K562 (cell line): ENCODE measurements at regions not wholly inside any gene's neighbourhood (a gene's known extent, or its start where the extent isn't known, plus 50 kb on each side); places are given as distances from the start of the nearest gene placed in this dataset.

Source experiments
- ATAC-seq: fragments of 200-7000 bp; cut with Tn5 transposase; 3 replicates; pipeline ENCODE4 v1.9.1; 2020; ENCODE audit warnings: moderate library complexity
- BruUV-seq: library from RNA; stranded (reverse); fragments of 400-500 nt; replicated peaks from 2 replicates; lab custom pipeline; 2021; lab: Mats Ljungman, UMichigan
- CTCF ChIA-PET: fragments of 300-600 bp; formaldehyde crosslinking; extraction: SDS; loops from one replicate; lab custom pipeline; 2021; ENCODE audit warnings: low intra/inter-chr PET ratio; lab: Yijun Ruan, JAX
- POLR2A ChIA-PET: fragments of 300-600, 350-650 bp; sonication (Branson Sonifier 250); formaldehyde crosslinking; extraction: SDS; loops from one replicate; lab custom pipeline; 2021; ENCODE audit warnings: antibody characterized with exemption, inconsistent platforms; lab: Yijun Ruan, JAX
- DNase-seq, 4 experiments: peaks; one replicate each; pipeline versions ENCODE4 v3.0.0 to v3.0.0-alpha.2; 2011 to 2018; ENCODE audit warnings: low spot score in 3 of 4, mixed read lengths in 3 of 4; ENCODE audit errors: extremely low read depth in 1 of 4
- FAIRE-seq: peaks from 2 replicates; lab custom pipeline; 2011; peaks lifted over from hg19 to GRCh38; lab: Jason Lieb, UNC
- H2AFZ ChIP-seq: 2 replicates; pipeline ENCODE4 v1.6.0; 2011; ENCODE audit warnings: low read depth, low read length, control low read depth, inconsistent platforms
- H3K27ac ChIP-seq: fragments of 200-600 bp; 3 replicates; pipeline ENCODE4 v1.8.0; 2011; ENCODE audit warnings: low read depth, mild to moderate bottlenecking, control low read depth, inconsistent platforms, low read length, moderate library complexity, mixed read lengths; ENCODE audit errors: extremely low read depth
- H3K27me3 ChIP-seq, 2 experiments: fragments of 300-600 bp in 1 of 2; 2 replicates in 1 of 2; 3 replicates in 1 of 2; pipeline versions ENCODE4 v1.6.0 to v1.8.0; 2011; ENCODE audit warnings: inconsistent platforms in 2 of 2, low read length in 2 of 2, mild to moderate bottlenecking in 1 of 2, mixed read lengths in 1 of 2, moderate library complexity in 1 of 2; ENCODE audit not compliant: control insufficient read depth in 2 of 2, insufficient read depth in 2 of 2
- H3K36me3 ChIP-seq: fragments of 300-600 bp; 3 replicates; pipeline ENCODE4 v1.8.0; 2011; ENCODE audit warnings: mild to moderate bottlenecking, low read length, inconsistent platforms; ENCODE audit not compliant: control insufficient read depth, insufficient read depth
- H3K4me1 ChIP-seq, 2 experiments: fragments of 200-600 bp in 1 of 2; replicated peaks in 1 of 2; 2 replicates in 1 of 2; 3 replicates in 1 of 2; pipeline versions ENCODE4 v1.5.1 to v1.8.0; 2011; ENCODE audit warnings: inconsistent platforms in 2 of 2, low read length in 2 of 2, mild to moderate bottlenecking in 1 of 2, mixed read lengths in 1 of 2, moderate library complexity in 1 of 2; ENCODE audit not compliant: control insufficient read depth in 2 of 2, insufficient read depth in 2 of 2
- H3K4me2 ChIP-seq: 2 replicates; pipeline ENCODE4 v1.6.1; 2011; ENCODE audit warnings: low read length, control low read depth, inconsistent platforms, mixed read lengths; ENCODE audit not compliant: insufficient read depth
- H3K4me3 ChIP-seq: fragments of 200-600 bp; sonication (generic), shearing (Covaris generic); 2 replicates; pipeline ENCODE4 v1.5.1; 2016; ENCODE audit warnings: control low read depth, inconsistent platforms
- H3K79me2 ChIP-seq: fragments of 200-600 bp; 3 replicates; pipeline ENCODE4 v1.8.0; 2011; ENCODE audit warnings: low read length, inconsistent platforms; ENCODE audit not compliant: control insufficient read depth, insufficient read depth
- H3K9ac ChIP-seq, 2 experiments: 2 replicates each; pipeline versions ENCODE4 v1.6.0 to v1.6.1; 2011; ENCODE audit warnings: low read depth in 2 of 2, low read length in 2 of 2, control low read depth in 1 of 2, inconsistent platforms in 1 of 2, mild to moderate bottlenecking in 1 of 2, mixed read lengths in 1 of 2; ENCODE audit not compliant: insufficient read depth in 1 of 2
- H3K9me1 ChIP-seq: one replicate; pipeline ENCODE4 v1.6.0; 2011; ENCODE audit warnings: inconsistent platforms, mild to moderate bottlenecking, low read length, moderate library complexity; ENCODE audit not compliant: control insufficient read depth, insufficient read depth
- H3K9me3 ChIP-seq: replicated peaks from 2 replicates; pipeline ENCODE4 v1.5.1; 2011; ENCODE audit warnings: low read depth, low read length, inconsistent platforms; ENCODE audit not compliant: control insufficient read depth, insufficient read depth
- H4K20me1 ChIP-seq: replicated peaks from 2 replicates; pipeline ENCODE4 v1.6.1; 2011; ENCODE audit warnings: low read length, inconsistent platforms, mixed read lengths; ENCODE audit not compliant: control insufficient read depth, insufficient read depth
- ARID1B ChIP-seq: fragments of 450-650 bp; IDR thresholded peaks from 2 replicates; pipeline ENCODE4 v1.6.1; 2016; ENCODE audit warnings: antibody characterized with exemption, mild to moderate bottlenecking, inconsistent platforms
- CHCHD3 ChIP-seq: fragments of 250-450 bp; sonication (Bioruptor Pico); IDR thresholded peaks from 2 replicates; pipeline ENCODE4 v2.1.2; 2022; ENCODE audit warnings: mild to moderate bottlenecking
- FOXA1 ChIP-seq: fragments of 450-650 bp; IDR thresholded peaks from 2 replicates; pipeline ENCODE4 v1.6.1; 2016; ENCODE audit warnings: mild to moderate bottlenecking, borderline replicate concordance
- MAZ ChIP-seq, 2 experiments: fragments of 450-650 bp in 1 of 2; sonication (generic) in 1 of 2; formaldehyde crosslinking; IDR thresholded peaks in 1 of 2; conservative IDR thresholded peaks in 1 of 2; 2 replicates each; pipeline versions ENCODE4 v1.4.0 to v1.5.0; 2020; ENCODE audit warnings: mild to moderate bottlenecking in 1 of 2, missing genetic modification reagents in 1 of 2
- PHTF2 ChIP-seq: fragments of 250-450 bp; sonication (Bioruptor Pico); IDR thresholded peaks from 2 replicates; pipeline ENCODE4 v1.5.0; 2021; ENCODE audit warnings: mild to moderate bottlenecking
- RBM22 ChIP-seq: fragments of 200-400 bp; formaldehyde crosslinking; IDR thresholded peaks from 2 replicates; pipeline ENCODE4 v1.6.1; 2018; ENCODE audit warnings: low read length, low read depth; ENCODE audit not compliant: poor library complexity, severe bottlenecking
- ZNF232 ChIP-seq: sonication (generic); formaldehyde crosslinking; IDR thresholded peaks from 2 replicates; pipeline ENCODE4 v1.8.0; 2022; ENCODE audit warnings: mild to moderate bottlenecking, missing genetic modification reagents
- WGBS: fragments of 100-300 bp; shearing (Covaris generic); methylation state at CpG from one replicate; pipeline ENCODE4 v1.1.6; 2016; ENCODE audit warnings: low coverage, mixed read lengths; ENCODE audit not compliant: insufficient coverage; ENCODE audit errors: missing lambda C conversion rate; 5-methylcytosine and 5-hydroxymethylcytosine counted together
- in situ Hi-C: fragments of 300-500 bp; cut with MboI; formaldehyde crosslinking; loops from 4 replicates; pipeline ENCODE4 v1.15.0; 2018; ENCODE audit warnings: inconsistent platforms, mixed read lengths
- intact Hi-C: fragments of 100-400 bp; cut with micrococcal nuclease; formaldehyde crosslinking; loops from 2 replicates; pipeline ENCODE4 v1.14.2; 2022
- TF ChIP-seq, protein P1 (sequence below): IDR thresholded peaks from 3 replicates; pipeline ENCODE4 v1.6.1; 2011; ENCODE audit warnings: borderline replicate concordance, mild to moderate bottlenecking, moderate library complexity; ENCODE audit not compliant: insufficient read length; ENCODE audit errors: extremely low read depth
- TF ChIP-seq, protein P2 (sequence below): fragments of 250-450 bp; sonication (Bioruptor Pico); IDR thresholded peaks from 2 replicates; pipeline ENCODE4 v1.4.0; 2020; ENCODE audit warnings: mild to moderate bottlenecking
- TF ChIP-seq, protein P3 (sequence below): sonication (generic); formaldehyde crosslinking; IDR thresholded peaks from 2 replicates; pipeline ENCODE4 v1.8.1; 2023; ENCODE audit warnings: mild to moderate bottlenecking, missing genetic modification reagents
- TF ChIP-seq, protein P4 (sequence below): sonication (generic); formaldehyde crosslinking; IDR thresholded peaks from 2 replicates; pipeline ENCODE4 v1.8.1; 2022; ENCODE audit warnings: missing genetic modification reagents
- TF ChIP-seq, protein P5 (sequence below): fragments of 200-400 bp; formaldehyde crosslinking; IDR thresholded peaks from 2 replicates; pipeline ENCODE4 v1.6.1; 2017; ENCODE audit warnings: mild to moderate bottlenecking, low read depth, low read length, moderate library complexity

DNA sequence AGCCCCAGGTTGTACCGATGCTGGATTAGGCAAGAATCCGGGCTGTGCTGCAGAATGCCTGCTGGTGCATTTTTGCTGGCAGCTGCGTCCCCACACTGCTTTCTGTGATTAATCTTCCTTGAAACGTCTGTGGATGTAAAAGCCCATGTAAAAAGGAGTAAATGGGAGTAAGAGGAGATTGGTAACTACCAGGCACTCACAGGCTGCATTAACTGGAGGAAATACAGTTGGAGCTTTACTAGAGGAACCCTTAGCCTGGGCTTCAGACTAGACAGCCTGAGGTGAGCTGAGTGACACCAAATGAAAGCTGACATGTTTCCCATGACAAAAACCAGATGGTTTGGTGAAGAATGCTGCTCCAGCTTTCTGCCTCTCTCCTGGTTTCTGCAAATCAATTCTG is 190.4 kb upstream of the GAS1 start:
- Histone ChIP-seq H3K9ac (no peak overlapping the region), H2AFZ (no peak overlapping the region), H4K20me1 (no peaks in the 10 kb centered on the region), H3K27ac (no peak overlapping the region), H3K27me3 (peaks cover 2 to 7% of the 10 kb centered on the region in 2 experiments; a peak in 3 of 5 replicates), H3K79me2 (no peaks in the 10 kb centered on the region), H3K4me3 (no peak overlapping the region), H3K4me2 (no peak overlapping the region), H3K4me1 (no peaks in the 10 kb centered on the region), H3K9me3 (no peaks in the 10 kb centered on the region), H3K9me1 (no peaks in the 10 kb centered on the region), H3K36me3 (no peaks in the 10 kb centered on the region)
- in situ Hi-C loops = no loop called here
- BruUV-seq = no TSS peak
- no peak for DNase-seq
- CTCF ChIA-PET = no interaction called here
- intact Hi-C loops = no loop called here
- 0% methylated on average over 4 of the region's 4 CpGs for WGBS
- POLR2A ChIA-PET = no interaction called here
- FAIRE-seq = no peak
- no peak for ATAC-seq
- no peak for TF ChIP-seq ARID1B
- no peak for TF ChIP-seq RBM22
- TF ChIP-seq MAZ (CRISPR knock-in tag; conservative IDR thresholded peaks at IDR 0.05 in 1 of 2, IDR thresholded peaks at IDR 0.05 in 1 of 2) = no peak
- no peak for TF ChIP-seq FOXA1
- no peak for TF ChIP-seq PHTF2
- TF ChIP-seq, protein P1, sequence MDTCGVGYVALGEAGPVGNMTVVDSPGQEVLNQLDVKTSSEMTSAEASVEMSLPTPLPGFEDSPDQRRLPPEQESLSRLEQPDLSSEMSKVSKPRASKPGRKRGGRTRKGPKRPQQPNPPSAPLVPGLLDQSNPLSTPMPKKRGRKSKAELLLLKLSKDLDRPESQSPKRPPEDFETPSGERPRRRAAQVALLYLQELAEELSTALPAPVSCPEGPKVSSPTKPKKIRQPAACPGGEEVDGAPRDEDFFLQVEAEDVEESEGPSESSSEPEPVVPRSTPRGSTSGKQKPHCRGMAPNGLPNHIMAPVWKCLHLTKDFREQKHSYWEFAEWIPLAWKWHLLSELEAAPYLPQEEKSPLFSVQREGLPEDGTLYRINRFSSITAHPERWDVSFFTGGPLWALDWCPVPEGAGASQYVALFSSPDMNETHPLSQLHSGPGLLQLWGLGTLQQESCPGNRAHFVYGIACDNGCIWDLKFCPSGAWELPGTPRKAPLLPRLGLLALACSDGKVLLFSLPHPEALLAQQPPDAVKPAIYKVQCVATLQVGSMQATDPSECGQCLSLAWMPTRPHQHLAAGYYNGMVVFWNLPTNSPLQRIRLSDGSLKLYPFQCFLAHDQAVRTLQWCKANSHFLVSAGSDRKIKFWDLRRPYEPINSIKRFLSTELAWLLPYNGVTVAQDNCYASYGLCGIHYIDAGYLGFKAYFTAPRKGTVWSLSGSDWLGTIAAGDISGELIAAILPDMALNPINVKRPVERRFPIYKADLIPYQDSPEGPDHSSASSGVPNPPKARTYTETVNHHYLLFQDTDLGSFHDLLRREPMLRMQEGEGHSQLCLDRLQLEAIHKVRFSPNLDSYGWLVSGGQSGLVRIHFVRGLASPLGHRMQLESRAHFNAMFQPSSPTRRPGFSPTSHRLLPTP = no peak
- TF ChIP-seq CHCHD3 (CRISPR knock-in tag) = no peak
- TF ChIP-seq, protein P2, sequence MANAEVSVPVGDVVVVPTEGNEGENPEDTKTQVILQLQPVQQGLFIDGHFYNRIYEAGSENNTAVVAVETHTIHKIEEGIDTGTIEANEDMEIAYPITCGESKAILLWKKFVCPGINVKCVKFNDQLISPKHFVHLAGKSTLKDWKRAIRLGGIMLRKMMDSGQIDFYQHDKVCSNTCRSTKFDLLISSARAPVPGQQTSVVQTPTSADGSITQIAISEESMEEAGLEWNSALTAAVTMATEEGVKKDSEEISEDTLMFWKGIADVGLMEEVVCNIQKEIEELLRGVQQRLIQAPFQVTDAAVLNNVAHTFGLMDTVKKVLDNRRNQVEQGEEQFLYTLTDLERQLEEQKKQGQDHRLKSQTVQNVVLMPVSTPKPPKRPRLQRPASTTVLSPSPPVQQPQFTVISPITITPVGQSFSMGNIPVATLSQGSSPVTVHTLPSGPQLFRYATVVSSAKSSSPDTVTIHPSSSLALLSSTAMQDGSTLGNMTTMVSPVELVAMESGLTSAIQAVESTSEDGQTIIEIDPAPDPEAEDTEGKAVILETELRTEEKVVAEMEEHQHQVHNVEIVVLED (CRISPR knock-in tag) = no peak
- TF ChIP-seq ZNF232 (CRISPR knock-in tag) = no peak
- TF ChIP-seq, protein P3, sequence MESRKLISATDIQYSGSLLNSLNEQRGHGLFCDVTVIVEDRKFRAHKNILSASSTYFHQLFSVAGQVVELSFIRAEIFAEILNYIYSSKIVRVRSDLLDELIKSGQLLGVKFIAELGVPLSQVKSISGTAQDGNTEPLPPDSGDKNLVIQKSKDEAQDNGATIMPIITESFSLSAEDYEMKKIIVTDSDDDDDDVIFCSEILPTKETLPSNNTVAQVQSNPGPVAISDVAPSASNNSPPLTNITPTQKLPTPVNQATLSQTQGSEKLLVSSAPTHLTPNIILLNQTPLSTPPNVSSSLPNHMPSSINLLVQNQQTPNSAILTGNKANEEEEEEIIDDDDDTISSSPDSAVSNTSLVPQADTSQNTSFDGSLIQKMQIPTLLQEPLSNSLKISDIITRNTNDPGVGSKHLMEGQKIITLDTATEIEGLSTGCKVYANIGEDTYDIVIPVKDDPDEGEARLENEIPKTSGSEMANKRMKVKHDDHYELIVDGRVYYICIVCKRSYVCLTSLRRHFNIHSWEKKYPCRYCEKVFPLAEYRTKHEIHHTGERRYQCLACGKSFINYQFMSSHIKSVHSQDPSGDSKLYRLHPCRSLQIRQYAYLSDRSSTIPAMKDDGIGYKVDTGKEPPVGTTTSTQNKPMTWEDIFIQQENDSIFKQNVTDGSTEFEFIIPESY (CRISPR knock-in tag) = no peak
- TF ChIP-seq, protein P4, sequence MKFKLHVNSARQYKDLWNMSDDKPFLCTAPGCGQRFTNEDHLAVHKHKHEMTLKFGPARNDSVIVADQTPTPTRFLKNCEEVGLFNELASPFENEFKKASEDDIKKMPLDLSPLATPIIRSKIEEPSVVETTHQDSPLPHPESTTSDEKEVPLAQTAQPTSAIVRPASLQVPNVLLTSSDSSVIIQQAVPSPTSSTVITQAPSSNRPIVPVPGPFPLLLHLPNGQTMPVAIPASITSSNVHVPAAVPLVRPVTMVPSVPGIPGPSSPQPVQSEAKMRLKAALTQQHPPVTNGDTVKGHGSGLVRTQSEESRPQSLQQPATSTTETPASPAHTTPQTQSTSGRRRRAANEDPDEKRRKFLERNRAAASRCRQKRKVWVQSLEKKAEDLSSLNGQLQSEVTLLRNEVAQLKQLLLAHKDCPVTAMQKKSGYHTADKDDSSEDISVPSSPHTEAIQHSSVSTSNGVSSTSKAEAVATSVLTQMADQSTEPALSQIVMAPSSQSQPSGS (CRISPR knock-in tag) = no peak
- TF ChIP-seq, protein P5, sequence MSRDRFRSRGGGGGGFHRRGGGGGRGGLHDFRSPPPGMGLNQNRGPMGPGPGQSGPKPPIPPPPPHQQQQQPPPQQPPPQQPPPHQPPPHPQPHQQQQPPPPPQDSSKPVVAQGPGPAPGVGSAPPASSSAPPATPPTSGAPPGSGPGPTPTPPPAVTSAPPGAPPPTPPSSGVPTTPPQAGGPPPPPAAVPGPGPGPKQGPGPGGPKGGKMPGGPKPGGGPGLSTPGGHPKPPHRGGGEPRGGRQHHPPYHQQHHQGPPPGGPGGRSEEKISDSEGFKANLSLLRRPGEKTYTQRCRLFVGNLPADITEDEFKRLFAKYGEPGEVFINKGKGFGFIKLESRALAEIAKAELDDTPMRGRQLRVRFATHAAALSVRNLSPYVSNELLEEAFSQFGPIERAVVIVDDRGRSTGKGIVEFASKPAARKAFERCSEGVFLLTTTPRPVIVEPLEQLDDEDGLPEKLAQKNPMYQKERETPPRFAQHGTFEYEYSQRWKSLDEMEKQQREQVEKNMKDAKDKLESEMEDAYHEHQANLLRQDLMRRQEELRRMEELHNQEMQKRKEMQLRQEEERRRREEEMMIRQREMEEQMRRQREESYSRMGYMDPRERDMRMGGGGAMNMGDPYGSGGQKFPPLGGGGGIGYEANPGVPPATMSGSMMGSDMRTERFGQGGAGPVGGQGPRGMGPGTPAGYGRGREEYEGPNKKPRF = no peak
